OCI-LY3 (cell line): ENCODE measurements at regions not wholly inside any gene's neighbourhood (a gene's known extent, or its start where the extent isn't known, plus 50 kb on each side); places are given as distances from the start of the nearest gene placed in this dataset.

Source experiments
- CTCF ChIP-seq: fragments of 200-600, 300-600 bp; sonication (generic); IDR thresholded peaks from 2 replicates; pipeline ENCODE4 v1.5.1; 2014; ENCODE audit warnings: antibody characterized with exemption, low read length, low read depth
- EZH2phosphoT487 ChIP-seq: fragments of 200-600 bp; shearing (Covaris generic); IDR thresholded peaks from 2 replicates; pipeline ENCODE4 v1.6.1; 2018; ENCODE audit warnings: antibody characterized with exemption, mixed run types, low read depth

GRCh38 chr1:38197312-38198061 lies 150.9 kb upstream of the POU3F1 start:
- no peak for TF ChIP-seq CTCF
- no peak for TF ChIP-seq EZH2phosphoT487
